ENCODE measurements at regions not wholly inside any gene's neighbourhood (a gene's known extent, or its start where the extent isn't known, plus 50 kb on each side); places are given as distances from the start of the nearest gene placed in this dataset.
A peak's percentile ranks its signal among the peaks of the same experiment; 100 is the strongest.

DNA sequence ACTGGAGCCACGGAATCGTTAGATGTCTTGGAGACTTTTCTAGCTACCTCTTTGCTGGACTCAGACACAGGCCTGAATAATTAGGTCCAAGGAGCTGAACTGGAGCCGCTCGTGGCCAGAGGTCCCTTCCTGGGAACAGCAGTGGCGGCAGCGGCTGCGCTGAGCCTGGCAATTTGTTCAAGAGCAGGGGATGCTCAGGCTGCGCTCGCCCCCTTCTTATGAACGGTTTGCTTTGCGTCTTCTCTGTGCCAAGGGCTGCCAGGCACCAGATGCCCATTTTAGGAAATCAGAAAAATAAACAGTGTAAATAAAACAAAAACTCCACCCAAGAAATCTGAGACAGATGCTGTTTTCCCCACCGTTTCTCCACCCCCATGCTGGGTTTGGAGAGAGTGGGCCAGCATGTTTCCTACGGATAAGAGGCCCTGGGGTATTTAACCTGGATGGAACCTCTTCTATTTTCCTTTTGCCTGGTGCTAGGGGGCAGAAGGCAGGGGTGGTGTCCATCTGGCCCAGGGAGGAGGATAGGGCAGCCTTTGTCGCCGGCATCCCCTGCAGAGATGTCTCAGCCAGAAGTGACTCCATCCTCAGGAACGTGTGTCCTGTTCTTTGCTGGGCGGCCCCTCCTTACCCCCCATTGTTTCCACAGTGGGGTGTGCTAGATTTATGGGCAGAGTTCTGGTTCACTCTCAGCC, 163.4 kb downstream of the SEC14L1 start:
- H3K27ac ChIP-seq (ENCODE audit: extremely low read depth, low read depth, low read length), result no peak overlapping the region

DNA sequence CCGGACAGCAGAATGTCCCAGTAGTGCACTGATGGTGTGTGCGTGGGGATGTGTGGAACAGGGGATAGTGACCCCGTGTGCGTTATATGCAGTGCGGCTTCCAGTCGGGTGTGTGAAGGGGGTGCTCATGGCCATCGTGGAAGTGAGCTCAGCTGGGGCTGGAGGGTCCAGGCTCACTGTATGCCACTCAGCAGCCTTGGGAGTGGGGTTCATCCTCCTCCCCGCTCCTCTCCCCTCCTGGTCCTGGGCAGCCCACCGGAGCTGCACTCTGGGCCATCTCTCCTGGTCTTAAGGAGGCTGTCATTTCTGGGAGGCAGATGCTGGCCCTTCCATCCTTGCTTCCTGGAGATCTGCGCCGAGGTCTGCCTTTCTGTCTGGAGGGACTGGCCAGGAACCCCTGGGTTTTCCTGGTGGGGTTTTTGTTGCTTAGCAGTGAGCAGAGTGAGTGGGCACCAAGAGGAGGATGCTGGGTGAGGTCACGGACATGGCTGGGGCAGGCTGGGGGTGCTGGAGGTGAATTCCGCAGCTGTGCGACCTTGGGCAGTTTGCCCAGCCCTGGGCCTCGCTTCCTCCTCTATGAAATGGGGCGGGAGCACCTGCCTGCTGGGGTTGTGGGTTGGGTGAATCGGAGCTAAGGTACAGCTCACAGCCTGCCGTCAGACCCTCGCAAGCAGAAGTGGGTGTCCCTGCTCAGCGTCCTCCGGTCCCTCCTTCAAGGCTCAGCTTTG, 164.1 kb downstream of the SEC14L1 start:
- H3K4me1 ChIP-seq (ENCODE audit: control insufficient read depth, insufficient read depth, low read length), result no peaks in the 10 kb centered on the region
- H3K36me3 ChIP-seq (ENCODE audit: control insufficient read depth in 2 of 2, insufficient read depth in 1 of 2, low read length in 2 of 2), result peaks cover 0 to 18% of the 10 kb centered on the region in 2 experiments; a peak in 1 of 3 replicates
- TF ChIP-seq ZNF394 (tag by site-specific recombination; IDR thresholded peaks at IDR 0.05; ENCODE audit: borderline replicate concordance) (no peak), ZNF19 (tag by site-specific recombination; IDR thresholded peaks at IDR 0.05; ENCODE audit: low read depth) (no peak), ZBTB21 (tag by site-specific recombination; IDR thresholded peaks at IDR 0.05) (no peak), SCRT2 (tag by site-specific recombination; IDR thresholded peaks at IDR 0.05) (no peak), ZNF670 (tag by site-specific recombination; IDR thresholded peaks at IDR 0.05; ENCODE audit: low read depth) (no peak), ZFHX2 (tag by site-specific recombination; conservative IDR thresholded peaks at IDR 0.05) (0 out of 2 replicates have a peak, but pooled peaks have one; percentile 27), ZNF473 (tag by site-specific recombination; IDR thresholded peaks at IDR 0.05) (no peak), IKZF3 (tag by site-specific recombination; IDR thresholded peaks at IDR 0.05) (no peak), REPIN1 (tag by site-specific recombination; IDR thresholded peaks at IDR 0.05; ENCODE audit: low read depth) (no peak), ZNF223 (tag by site-specific recombination; IDR thresholded peaks at IDR 0.05) (no peak), GLIS1 (tag by site-specific recombination; IDR thresholded peaks at IDR 0.05) (peak; percentile 2; the same call in 1 of the 2 replicates)
- TF ChIP-seq, protein P1, sequence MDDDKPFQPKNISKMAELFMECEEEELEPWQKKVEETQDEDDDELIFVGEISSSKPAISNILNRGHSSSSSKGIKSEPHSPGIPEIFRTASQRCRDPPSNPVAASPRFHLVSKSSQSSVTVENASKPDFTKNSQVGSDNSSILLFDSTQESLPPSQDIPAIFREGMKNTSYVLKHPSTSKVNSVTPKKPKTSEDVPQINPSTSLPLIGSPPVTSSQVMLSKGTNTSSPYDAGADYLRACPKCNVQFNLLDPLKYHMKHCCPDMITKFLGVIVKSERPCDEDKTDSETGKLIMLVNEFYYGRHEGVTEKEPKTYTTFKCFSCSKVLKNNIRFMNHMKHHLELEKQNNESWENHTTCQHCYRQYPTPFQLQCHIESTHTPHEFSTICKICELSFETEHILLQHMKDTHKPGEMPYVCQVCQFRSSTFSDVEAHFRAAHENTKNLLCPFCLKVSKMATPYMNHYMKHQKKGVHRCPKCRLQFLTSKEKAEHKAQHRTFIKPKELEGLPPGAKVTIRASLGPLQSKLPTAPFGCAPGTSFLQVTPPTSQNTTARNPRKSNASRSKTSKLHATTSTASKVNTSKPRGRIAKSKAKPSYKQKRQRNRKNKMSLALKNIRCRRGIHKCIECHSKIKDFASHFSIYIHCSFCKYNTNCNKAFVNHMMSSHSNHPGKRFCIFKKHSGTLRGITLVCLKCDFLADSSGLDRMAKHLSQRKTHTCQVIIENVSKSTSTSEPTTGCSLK (tag by site-specific recombination; IDR thresholded peaks at IDR 0.05), result no peak
- TF ChIP-seq, protein P2, sequence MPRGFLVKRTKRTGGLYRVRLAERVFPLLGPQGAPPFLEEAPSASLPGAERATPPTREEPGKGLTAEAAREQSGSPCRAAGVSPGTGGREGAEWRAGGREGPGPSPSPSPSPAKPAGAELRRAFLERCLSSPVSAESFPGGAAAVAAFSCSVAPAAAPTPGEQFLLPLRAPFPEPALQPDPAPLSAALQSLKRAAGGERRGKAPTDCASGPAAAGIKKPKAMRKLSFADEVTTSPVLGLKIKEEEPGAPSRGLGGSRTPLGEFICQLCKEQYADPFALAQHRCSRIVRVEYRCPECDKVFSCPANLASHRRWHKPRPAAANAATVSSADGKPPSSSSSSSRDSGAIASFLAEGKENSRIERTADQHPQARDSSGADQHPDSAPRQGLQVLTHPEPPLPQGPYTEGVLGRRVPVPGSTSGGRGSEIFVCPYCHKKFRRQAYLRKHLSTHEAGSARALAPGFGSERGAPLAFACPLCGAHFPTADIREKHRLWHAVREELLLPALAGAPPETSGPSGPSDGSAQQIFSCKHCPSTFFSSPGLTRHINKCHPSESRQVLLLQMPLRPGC (tag by site-specific recombination; IDR thresholded peaks at IDR 0.05), result no peak
- POLR2A ChIA-PET, result no interaction called here
- no peak overlapping the region for H3K27ac ChIP-seq (ENCODE audit: extremely low read depth, low read depth, low read length)
- CTCF ChIA-PET, result no interaction called here
- no peak overlapping the region for H3K4me3 ChIP-seq (ENCODE audit: low read depth, low read length)
- H3K9me3 ChIP-seq (ENCODE audit: control insufficient read depth, insufficient read depth, low read depth, low read length), result no peaks in the 10 kb centered on the region

More for the DNA sequence above, 163.4 kb downstream of the SEC14L1 start:
- CTCF ChIA-PET, result interaction anchor here (0.6 kb wide), 1 partner anchor 17 kb away, joined by 3 read pairs; no protein-coding TSS in a partner anchor
- Histone ChIP-seq H3K4me1 (ENCODE audit: control insufficient read depth, insufficient read depth, low read length) (no peaks in the 10 kb centered on the region), H3K36me3 (ENCODE audit: control insufficient read depth in 2 of 2, insufficient read depth in 1 of 2, low read length in 2 of 2) (peaks cover 0 to 17% of the 10 kb centered on the region in 2 experiments; a peak in 1 of 3 replicates), H3K4me3 (ENCODE audit: low read depth, low read length) (no peak overlapping the region), H3K9me3 (ENCODE audit: control insufficient read depth, insufficient read depth, low read depth, low read length) (no peaks in the 10 kb centered on the region)
- TF ChIP-seq GLIS1 (tag by site-specific recombination; IDR thresholded peaks at IDR 0.05) (peak; percentile 49), ZFP37 (tag by site-specific recombination; IDR thresholded peaks at IDR 0.05) (no peak), ZIC2 (tag by site-specific recombination; IDR thresholded peaks at IDR 0.05) (peak; percentile 96), ZNF341 (tag by site-specific recombination; IDR thresholded peaks at IDR 0.05; ENCODE audit: low read depth) (peak; percentile 62), ZFHX2 (tag by site-specific recombination; conservative IDR thresholded peaks at IDR 0.05) (peak; percentile 43), ZNF423 (tag by site-specific recombination; IDR thresholded peaks at IDR 0.05) (peak; percentile 19; the same call in 1 of the 2 replicates), ZSCAN23 (tag by site-specific recombination; IDR thresholded peaks at IDR 0.05) (no peak), RBAK (tag by site-specific recombination; IDR thresholded peaks at IDR 0.05) (no peak)
- POLR2A ChIA-PET, result no interaction called here
